Lung (tissue), 11 donors: ENCODE measurements at regions not wholly inside any gene's neighbourhood (a gene's known extent, or its start where the extent isn't known, plus 50 kb on each side); places are given as distances from the start of the nearest gene placed in this dataset.

Experiments used
- ATAC-seq: fragments of 200-7000 bp; cut with Tn5 transposase; one replicate; pipeline ENCODE4 v1.9.1; 2020; ENCODE audit warnings: moderate number of reproducible peaks; ENCODE audit not compliant: insufficient read depth, low FRiP score
- DNase-seq, 3 donors: peaks; one replicate each; pipeline ENCODE4 v3.0.0-alpha.2; 2013 to 2017
- H3K27ac ChIP-seq, 2 donors: one replicate each; pipeline ENCODE4 v1.5.1; 2013; ENCODE audit warnings: mild to moderate bottlenecking in 2 of 2, moderate library complexity in 2 of 2, control low read depth in 1 of 2, inconsistent platforms in 1 of 2, low read depth in 1 of 2, low read length in 1 of 2
- H3K27me3 ChIP-seq, 3 donors: one replicate each; pipeline ENCODE4 v1.5.1; 2013; ENCODE audit warnings: low read length in 2 of 3; ENCODE audit not compliant: control insufficient read depth in 3 of 3, insufficient read depth in 3 of 3
- H3K36me3 ChIP-seq, 4 donors: one replicate each; pipeline ENCODE4 v1.5.1; 2013; ENCODE audit warnings: low read length in 4 of 4, mild to moderate bottlenecking in 1 of 4, moderate library complexity in 1 of 4; ENCODE audit not compliant: control insufficient read depth in 4 of 4, insufficient read depth in 4 of 4
- H3K4me1 ChIP-seq, 5 donors: one replicate each; pipeline ENCODE4 v1.5.1; 2013; ENCODE audit warnings: low read length in 5 of 5, mild to moderate bottlenecking in 2 of 5, moderate library complexity in 1 of 5; ENCODE audit not compliant: control insufficient read depth in 5 of 5, insufficient read depth in 5 of 5
- H3K4me3 ChIP-seq: one replicate; pipeline ENCODE4 v1.5.1; 2013; ENCODE audit warnings: mild to moderate bottlenecking, control low read depth, moderate library complexity
- H3K9ac ChIP-seq, 2 donors: one replicate each; pipeline ENCODE4 v1.5.1; 2013; ENCODE audit warnings: low read length in 2 of 2, control low read depth in 1 of 2; ENCODE audit not compliant: insufficient read depth in 1 of 2
- H3K9me3 ChIP-seq, 4 donors: one replicate each; pipeline ENCODE4 v1.5.1; 2013; ENCODE audit warnings: low read length in 3 of 4, mild to moderate bottlenecking in 1 of 4, moderate library complexity in 1 of 4; ENCODE audit not compliant: control insufficient read depth in 4 of 4, insufficient read depth in 3 of 4
- CTCF ChIP-seq: IDR thresholded peaks from 2 replicates; pipeline ENCODE4 v1.5.1; 2012; ENCODE audit warnings: mild to moderate bottlenecking; ENCODE audit errors: control extremely low read depth, extremely low read depth
- WGBS, 2 donors: extraction: QIAGEN DNeasy Blood & Tissue Kit; methylation state at CpG; one replicate each; pipeline ENCODE4 v1.1.7; 2013; 5-methylcytosine and 5-hydroxymethylcytosine counted together
- donor health status: control.
- donor health status: control.
- donor health status: Bipolar disorder and iron deficiency.
- donor health status: healthy.
- donor health status: DM: yes; HTN: yes; CAD: no.

- Histone ChIP-seq H3K4me3 (no peak overlapping the region), H3K36me3 (no peaks in the 10 kb centered on the region), H3K4me1 (no peaks in the 10 kb centered on the region), H3K9me3 (peaks cover 0 to 6% (median under 1%) of the 10 kb centered on the region in 4 donors), H3K27ac (no peak overlapping the region), H3K27me3 (no peaks in the 10 kb centered on the region), H3K9ac (no peak overlapping the region)
- DNase-seq (no peak), ATAC-seq (no peak)
- 80 to 93% methylated on average over 1 of the region's 1 CpG for WGBS, 2 donors
- no peak for TF ChIP-seq CTCF
Measured at GRCh38 chr3:17795280-17795679, 52.8 kb upstream of the TBC1D5 start.

GRCh38 chr3:17793542-17794195 is 51.2 kb upstream of the TBC1D5 start:
- no peak for ATAC-seq
- H3K4me1 ChIP-seq = no peaks in the 10 kb centered on the region

More at GRCh38 chr3:17793542-17794195, 51.2 kb upstream of the TBC1D5 start:
- Histone ChIP-seq H3K27me3 (no peaks in the 10 kb centered on the region), H3K27ac (no peak overlapping the region), H3K9me3 (peaks cover 0 to 6% (median under 1%) of the 10 kb centered on the region in 4 donors), H3K9ac (no peak overlapping the region), H3K36me3 (no peaks in the 10 kb centered on the region), H3K4me3 (no peak overlapping the region)
- no peak for TF ChIP-seq CTCF
- WGBS, 2 donors = 90 to 95% methylated on average over 4 of the region's 4 CpGs
- DNase-seq = no peak
